Activated B cell treated with CpG ODN at 0.5 μM for 24 hours (primary cell): ENCODE measurements at regions not wholly inside any gene's neighbourhood (a gene's known extent, or its start where the extent isn't known, plus 50 kb on each side); places are given as distances from the start of the nearest gene placed in this dataset.

Experiments
- ATAC-seq: fragments of 200-7000 bp; cut with Tn5 transposase; one replicate; pipeline ENCODE4 v1.10.0; 2021; ENCODE audit warnings: low read depth, mild to moderate bottlenecking, moderate library complexity
- CTCF ChIA-PET: fragments of 350-600 bp; sonication (Branson Sonifier 250); formaldehyde crosslinking; loops from one replicate; lab custom pipeline; 2021; ENCODE audit warnings: antibody characterized with exemption; lab: Charles Lee
- POLR2A ChIA-PET: fragments of 350-600 bp; sonication (Branson Sonifier 250); formaldehyde crosslinking; loops from one replicate; lab custom pipeline; 2021; ENCODE audit warnings: antibody characterized with exemption; lab: Charles Lee
- DNase-seq: peaks from one replicate; pipeline ENCODE4 v3.0.0; 2022
- H3K27ac Mint-ChIP-seq: one replicate; pipeline ENCODE4 v1.8.0; 2020; ENCODE audit warnings: mixed read lengths
- H3K27me3 Mint-ChIP-seq: one replicate; pipeline ENCODE4 v1.8.0; 2021; ENCODE audit warnings: mixed read lengths
- H3K36me3 Mint-ChIP-seq: one replicate; pipeline ENCODE4 v1.8.0; 2021; ENCODE audit warnings: low read depth, mixed read lengths
- H3K4me1 Mint-ChIP-seq: one replicate; pipeline ENCODE4 v1.8.0; 2021; ENCODE audit warnings: mixed read lengths
- H3K4me3 Mint-ChIP-seq: one replicate; pipeline ENCODE4 v1.8.0; 2020; ENCODE audit warnings: mild to moderate bottlenecking, mixed read lengths
- H3K9me3 Mint-ChIP-seq: one replicate; pipeline ENCODE4 v1.8.0; 2020; ENCODE audit warnings: mixed read lengths
- intact Hi-C: fragments of 100-400 bp; cut with micrococcal nuclease; formaldehyde crosslinking; loops from one replicate; pipeline ENCODE4 v1.15.1; 2024
- TF ChIP-seq, protein P1 (sequence below): fragments of 200-600 bp; IDR thresholded peaks from one replicate; pipeline ENCODE4 v1.8.0; 2022; ENCODE audit warnings: antibody characterized with exemption, mild to moderate bottlenecking

DNA sequence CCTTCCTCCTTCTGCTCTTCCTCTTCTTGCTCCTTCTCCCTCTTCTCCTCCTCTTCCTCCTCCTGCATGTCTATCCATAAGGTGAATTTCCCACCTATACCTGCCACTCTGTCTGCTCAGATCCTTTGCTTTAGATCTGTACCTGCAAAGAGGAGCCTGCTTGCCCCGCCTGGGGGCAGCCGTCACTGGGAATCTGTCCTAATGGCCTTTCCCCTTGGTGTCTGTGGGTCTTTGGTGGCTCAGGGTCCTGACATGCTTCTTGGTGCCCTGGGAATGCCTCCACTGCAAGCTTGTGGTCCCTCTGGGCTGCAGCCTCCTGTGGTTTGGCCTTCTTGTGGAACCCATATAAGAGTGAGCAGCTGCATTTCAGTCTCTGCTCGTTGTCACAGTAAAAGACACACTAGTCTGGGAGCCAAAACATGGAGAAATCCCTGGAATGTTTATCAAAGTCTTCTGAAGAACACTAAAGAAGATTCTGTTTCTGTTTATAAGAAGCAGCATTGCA, 79.5 kb upstream of the CSF3R start:
- H3K4me3 Mint-ChIP-seq: no peak overlapping the region
- ChIA-PET POLR2A (no interaction called here), CTCF (no interaction called here)
- no peaks in the 10 kb centered on the region for H3K4me1 Mint-ChIP-seq
- no peak overlapping the region for H3K27ac Mint-ChIP-seq
- peaks cover 11% of the 10 kb centered on the region for H3K27me3 Mint-ChIP-seq
- intact Hi-C loops: no loop called here
- no peak for ATAC-seq
- no peak for DNase-seq
- H3K9me3 Mint-ChIP-seq: no peaks in the 10 kb centered on the region
- TF ChIP-seq, protein P1, sequence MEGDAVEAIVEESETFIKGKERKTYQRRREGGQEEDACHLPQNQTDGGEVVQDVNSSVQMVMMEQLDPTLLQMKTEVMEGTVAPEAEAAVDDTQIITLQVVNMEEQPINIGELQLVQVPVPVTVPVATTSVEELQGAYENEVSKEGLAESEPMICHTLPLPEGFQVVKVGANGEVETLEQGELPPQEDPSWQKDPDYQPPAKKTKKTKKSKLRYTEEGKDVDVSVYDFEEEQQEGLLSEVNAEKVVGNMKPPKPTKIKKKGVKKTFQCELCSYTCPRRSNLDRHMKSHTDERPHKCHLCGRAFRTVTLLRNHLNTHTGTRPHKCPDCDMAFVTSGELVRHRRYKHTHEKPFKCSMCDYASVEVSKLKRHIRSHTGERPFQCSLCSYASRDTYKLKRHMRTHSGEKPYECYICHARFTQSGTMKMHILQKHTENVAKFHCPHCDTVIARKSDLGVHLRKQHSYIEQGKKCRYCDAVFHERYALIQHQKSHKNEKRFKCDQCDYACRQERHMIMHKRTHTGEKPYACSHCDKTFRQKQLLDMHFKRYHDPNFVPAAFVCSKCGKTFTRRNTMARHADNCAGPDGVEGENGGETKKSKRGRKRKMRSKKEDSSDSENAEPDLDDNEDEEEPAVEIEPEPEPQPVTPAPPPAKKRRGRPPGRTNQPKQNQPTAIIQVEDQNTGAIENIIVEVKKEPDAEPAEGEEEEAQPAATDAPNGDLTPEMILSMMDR: no peak
- no peaks in the 10 kb centered on the region for H3K36me3 Mint-ChIP-seq

GRCh38 chr1:36561361-36561724, 78.6 kb upstream of the CSF3R start:
- ChIA-PET POLR2A (no interaction called here), CTCF (no interaction called here)
- no peaks in the 10 kb centered on the region for H3K9me3 Mint-ChIP-seq
- H3K4me3 Mint-ChIP-seq: no peak overlapping the region
- H3K36me3 Mint-ChIP-seq: no peaks in the 10 kb centered on the region
- DNase-seq (no peak), ATAC-seq (no peak)
- no peak overlapping the region for H3K27ac Mint-ChIP-seq
- TF ChIP-seq, protein P1: no peak
- H3K4me1 Mint-ChIP-seq: no peaks in the 10 kb centered on the region
- H3K27me3 Mint-ChIP-seq: peaks cover 11% of the 10 kb centered on the region
- intact Hi-C loops: no loop called here

DNA sequence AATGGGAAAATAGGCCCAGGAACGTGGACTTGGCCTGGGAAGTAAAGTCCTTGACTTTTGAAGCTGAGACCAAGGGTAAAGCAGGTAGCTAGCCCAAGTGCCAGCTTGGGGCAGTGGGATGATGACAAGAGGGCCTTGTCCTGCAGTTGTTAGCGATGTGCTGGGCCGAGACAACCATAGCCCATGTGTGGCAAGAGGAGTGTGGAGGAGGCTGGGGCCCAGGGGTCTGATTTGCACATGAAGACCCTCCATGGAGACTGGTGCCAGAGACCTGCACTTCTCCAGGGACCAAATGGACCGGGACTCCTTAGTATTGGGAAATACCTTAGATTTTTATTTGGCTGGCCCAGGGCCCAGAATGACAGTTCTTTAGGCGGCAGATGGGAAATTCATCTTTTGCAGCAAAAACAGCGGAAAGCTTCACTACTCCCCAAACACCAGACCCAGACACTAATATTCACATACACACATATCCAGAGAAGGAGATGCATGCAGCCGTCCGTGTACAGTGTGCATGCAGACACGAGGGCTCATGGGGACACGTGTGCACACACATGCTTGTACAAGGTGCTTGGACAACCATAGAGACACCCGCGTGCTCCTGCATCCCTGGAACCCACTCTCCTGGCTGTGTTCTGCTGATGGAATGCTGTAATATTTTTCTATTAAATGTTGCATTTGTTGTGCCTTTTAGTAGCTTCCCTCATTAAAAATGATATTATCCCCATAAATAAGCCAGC, 78.1 kb upstream of the CSF3R start:
- H3K27ac Mint-ChIP-seq: no peak overlapping the region
- H3K4me3 Mint-ChIP-seq: no peak overlapping the region
- no peaks in the 10 kb centered on the region for H3K36me3 Mint-ChIP-seq
- intact Hi-C loops: no loop called here
- peaks cover 8% of the 10 kb centered on the region for H3K27me3 Mint-ChIP-seq
- H3K4me1 Mint-ChIP-seq: no peaks in the 10 kb centered on the region
- no peak for ATAC-seq
- TF ChIP-seq, protein P1: no peak
- POLR2A ChIA-PET: no interaction called here
- DNase-seq: no peak
- H3K9me3 Mint-ChIP-seq: no peaks in the 10 kb centered on the region
- CTCF ChIA-PET: no interaction called here

DNA sequence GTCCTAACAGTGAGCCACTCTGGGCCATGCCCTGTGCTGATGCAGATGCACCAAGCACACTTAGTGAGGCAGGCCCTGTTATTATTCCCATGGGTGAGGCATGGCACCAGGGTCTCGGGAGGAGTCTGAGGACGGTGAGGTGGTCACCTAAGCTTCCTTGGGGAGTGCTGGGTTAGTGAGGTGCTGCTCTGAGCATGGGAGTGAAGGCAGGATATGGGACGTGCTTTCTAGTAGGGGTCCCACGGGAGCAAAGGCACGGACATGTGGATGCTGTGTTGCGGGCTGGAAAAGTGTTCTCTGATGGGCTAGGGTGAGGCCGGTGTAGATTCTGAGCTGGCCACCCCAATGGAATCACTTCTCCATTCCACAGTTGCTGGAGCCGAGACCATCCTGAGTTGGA, 77.5 kb upstream of the CSF3R start:
- TF ChIP-seq, protein P1: no peak
- intact Hi-C loops: no loop called here
- H3K36me3 Mint-ChIP-seq: no peaks in the 10 kb centered on the region
- no peak overlapping the region for H3K27ac Mint-ChIP-seq
- no peaks in the 10 kb centered on the region for H3K4me1 Mint-ChIP-seq
- no peak overlapping the region for H3K4me3 Mint-ChIP-seq
- ChIA-PET POLR2A (no interaction called here), CTCF (no interaction called here)
- DNase-seq (no peak), ATAC-seq (no peak)
- peaks cover 5% of the 10 kb centered on the region for H3K27me3 Mint-ChIP-seq
- H3K9me3 Mint-ChIP-seq: no peaks in the 10 kb centered on the region

DNA sequence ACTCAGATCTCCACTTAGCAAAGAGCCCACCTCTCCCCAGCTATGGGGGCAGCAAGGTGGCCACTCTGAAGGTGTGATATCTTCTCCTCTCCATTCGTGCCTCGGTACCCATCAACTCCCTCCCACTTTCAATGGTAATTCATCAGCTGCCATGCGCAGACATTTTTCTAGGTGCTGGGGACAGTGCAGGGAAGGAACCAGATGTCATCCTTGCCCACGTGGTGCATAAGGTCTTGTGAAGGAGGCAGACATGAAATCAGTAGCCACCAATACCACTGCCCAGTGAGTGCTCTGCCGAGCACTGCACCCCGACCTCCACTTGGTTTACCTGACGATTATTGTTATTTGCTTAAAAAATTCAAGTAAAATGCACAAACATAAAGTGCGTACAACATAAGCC, 76.3 kb upstream of the CSF3R start:
- no peak for DNase-seq
- H3K27me3 Mint-ChIP-seq: peaks cover 8% of the 10 kb centered on the region
- no peaks in the 10 kb centered on the region for H3K4me1 Mint-ChIP-seq
- H3K4me3 Mint-ChIP-seq: no peak overlapping the region
- ATAC-seq: no peak
- no peaks in the 10 kb centered on the region for H3K9me3 Mint-ChIP-seq
- CTCF ChIA-PET: no interaction called here
- TF ChIP-seq, protein P1: no peak
- intact Hi-C loops: no loop called here
- H3K36me3 Mint-ChIP-seq: no peaks in the 10 kb centered on the region
- no peak overlapping the region for H3K27ac Mint-ChIP-seq
- POLR2A ChIA-PET: no interaction called here
